ENCODE measurements at regions not wholly inside any gene's neighbourhood (a gene's known extent, or its start where the extent isn't known, plus 50 kb on each side); places are given as distances from the start of the nearest gene placed in this dataset.
A peak's percentile ranks its signal among the peaks of the same experiment; 100 is the strongest.

DNA sequence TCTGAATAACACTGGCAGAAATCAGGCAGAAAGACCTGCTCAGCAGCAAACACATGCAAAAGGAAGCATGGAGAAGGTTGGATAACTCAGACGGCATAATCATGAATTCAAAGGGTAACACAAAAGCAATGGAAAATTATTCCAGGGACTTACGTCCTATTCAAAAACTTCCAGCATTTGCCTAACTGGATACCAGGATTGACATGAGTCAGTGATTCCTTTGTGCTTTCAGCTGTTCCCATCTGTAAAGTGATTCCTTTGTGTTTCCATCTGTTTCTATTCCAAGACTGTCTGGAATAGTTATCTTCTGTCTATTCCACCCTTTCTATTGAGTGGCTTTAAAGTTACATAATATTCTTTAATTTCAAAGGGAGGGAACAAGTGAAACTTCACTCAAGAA, 1361.7 kb upstream of the CDH9 start:
- TF ChIP-seq RAD21 (IDR thresholded peaks at IDR 0.05; ENCODE audit: low read depth) (no peak), TCF12 (IDR thresholded peaks at IDR 0.05; ENCODE audit: low read depth) (no peak), YY1 (IDR thresholded peaks at IDR 0.05; ENCODE audit: low read depth) (no peak), CEBPB (IDR thresholded peaks at IDR 0.05) (no peak), EP300 (IDR thresholded peaks at IDR 0.05; ENCODE audit: borderline replicate concordance) (peak; percentile 25; the same call in 1 of the 2 replicates), CREB1 (IDR thresholded peaks at IDR 0.05; ENCODE audit: low read depth) (no peak)
- TF ChIP-seq, protein P1, sequence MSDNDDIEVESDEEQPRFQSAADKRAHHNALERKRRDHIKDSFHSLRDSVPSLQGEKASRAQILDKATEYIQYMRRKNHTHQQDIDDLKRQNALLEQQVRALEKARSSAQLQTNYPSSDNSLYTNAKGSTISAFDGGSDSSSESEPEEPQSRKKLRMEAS (IDR thresholded peaks at IDR 0.05): no peak
- TF ChIP-seq, protein P2, sequence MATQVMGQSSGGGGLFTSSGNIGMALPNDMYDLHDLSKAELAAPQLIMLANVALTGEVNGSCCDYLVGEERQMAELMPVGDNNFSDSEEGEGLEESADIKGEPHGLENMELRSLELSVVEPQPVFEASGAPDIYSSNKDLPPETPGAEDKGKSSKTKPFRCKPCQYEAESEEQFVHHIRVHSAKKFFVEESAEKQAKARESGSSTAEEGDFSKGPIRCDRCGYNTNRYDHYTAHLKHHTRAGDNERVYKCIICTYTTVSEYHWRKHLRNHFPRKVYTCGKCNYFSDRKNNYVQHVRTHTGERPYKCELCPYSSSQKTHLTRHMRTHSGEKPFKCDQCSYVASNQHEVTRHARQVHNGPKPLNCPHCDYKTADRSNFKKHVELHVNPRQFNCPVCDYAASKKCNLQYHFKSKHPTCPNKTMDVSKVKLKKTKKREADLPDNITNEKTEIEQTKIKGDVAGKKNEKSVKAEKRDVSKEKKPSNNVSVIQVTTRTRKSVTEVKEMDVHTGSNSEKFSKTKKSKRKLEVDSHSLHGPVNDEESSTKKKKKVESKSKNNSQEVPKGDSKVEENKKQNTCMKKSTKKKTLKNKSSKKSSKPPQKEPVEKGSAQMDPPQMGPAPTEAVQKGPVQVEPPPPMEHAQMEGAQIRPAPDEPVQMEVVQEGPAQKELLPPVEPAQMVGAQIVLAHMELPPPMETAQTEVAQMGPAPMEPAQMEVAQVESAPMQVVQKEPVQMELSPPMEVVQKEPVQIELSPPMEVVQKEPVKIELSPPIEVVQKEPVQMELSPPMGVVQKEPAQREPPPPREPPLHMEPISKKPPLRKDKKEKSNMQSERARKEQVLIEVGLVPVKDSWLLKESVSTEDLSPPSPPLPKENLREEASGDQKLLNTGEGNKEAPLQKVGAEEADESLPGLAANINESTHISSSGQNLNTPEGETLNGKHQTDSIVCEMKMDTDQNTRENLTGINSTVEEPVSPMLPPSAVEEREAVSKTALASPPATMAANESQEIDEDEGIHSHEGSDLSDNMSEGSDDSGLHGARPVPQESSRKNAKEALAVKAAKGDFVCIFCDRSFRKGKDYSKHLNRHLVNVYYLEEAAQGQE (IDR thresholded peaks at IDR 0.05; ENCODE audit: low read depth): no peak
- TF ChIP-seq, protein P3, sequence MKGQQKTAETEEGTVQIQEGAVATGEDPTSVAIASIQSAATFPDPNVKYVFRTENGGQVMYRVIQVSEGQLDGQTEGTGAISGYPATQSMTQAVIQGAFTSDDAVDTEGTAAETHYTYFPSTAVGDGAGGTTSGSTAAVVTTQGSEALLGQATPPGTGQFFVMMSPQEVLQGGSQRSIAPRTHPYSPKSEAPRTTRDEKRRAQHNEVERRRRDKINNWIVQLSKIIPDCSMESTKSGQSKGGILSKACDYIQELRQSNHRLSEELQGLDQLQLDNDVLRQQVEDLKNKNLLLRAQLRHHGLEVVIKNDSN (IDR thresholded peaks at IDR 0.05): no peak

Data from Ishikawa (cell line).